Parathyroid adenoma (tissue), 2 donors: ENCODE measurements at regions not wholly inside any gene's neighbourhood (a gene's known extent, or its start where the extent isn't known, plus 50 kb on each side); places are given as distances from the start of the nearest gene placed in this dataset.

Experiments used
- H2AFZ ChIP-seq: fragments of 300-600 bp; sonication (generic); one replicate; pipeline ENCODE4 v1.7.0; 2017; ENCODE audit warnings: antibody characterized with exemption, mild to moderate bottlenecking
- H3K27ac ChIP-seq: fragments of 300-600 bp; sonication (generic); one replicate; pipeline ENCODE4 v1.7.0; 2017
- H3K27me3 ChIP-seq: fragments of 300-600 bp; sonication (generic); one replicate; pipeline ENCODE4 v1.7.0; 2017; ENCODE audit warnings: low read length; ENCODE audit not compliant: control insufficient read depth, insufficient read depth
- H3K36me3 ChIP-seq: fragments of 300-600 bp; sonication (generic); one replicate; pipeline ENCODE4 v1.7.0; 2017; ENCODE audit warnings: low read length; ENCODE audit not compliant: control insufficient read depth, insufficient read depth
- H3K4me1 ChIP-seq: fragments of 300-600 bp; sonication (generic); one replicate; pipeline ENCODE4 v1.7.0; 2017; ENCODE audit warnings: control low read depth
- H3K4me2 ChIP-seq: fragments of 300-600 bp; sonication (generic); one replicate; pipeline ENCODE4 v1.7.0; 2017; ENCODE audit warnings: low read length
- H3K4me3 ChIP-seq: fragments of 300-600 bp; sonication (generic); one replicate; pipeline ENCODE4 v1.7.0; 2017; ENCODE audit warnings: low read depth, low read length
- H3K79me2 ChIP-seq: fragments of 300-600 bp; sonication (generic); one replicate; pipeline ENCODE4 v1.7.0; 2017; ENCODE audit warnings: control low read depth
- H3K9ac ChIP-seq: fragments of 300-600 bp; sonication (generic); one replicate; pipeline ENCODE4 v1.7.0; 2017; ENCODE audit warnings: mild to moderate bottlenecking
- H3K9me3 ChIP-seq: fragments of 300-600 bp; sonication (generic); one replicate; pipeline ENCODE4 v1.7.0; 2017; ENCODE audit warnings: low read length; ENCODE audit not compliant: control insufficient read depth
- TF ChIP-seq, protein P1 (sequence below): fragments of 300-600 bp; sonication (generic); IDR thresholded peaks from one replicate; pipeline ENCODE4 v1.7.0; 2017; ENCODE audit warnings: antibody characterized with exemption, mild to moderate bottlenecking
- donor health status: primary hyperparathyroidism.

DNA sequence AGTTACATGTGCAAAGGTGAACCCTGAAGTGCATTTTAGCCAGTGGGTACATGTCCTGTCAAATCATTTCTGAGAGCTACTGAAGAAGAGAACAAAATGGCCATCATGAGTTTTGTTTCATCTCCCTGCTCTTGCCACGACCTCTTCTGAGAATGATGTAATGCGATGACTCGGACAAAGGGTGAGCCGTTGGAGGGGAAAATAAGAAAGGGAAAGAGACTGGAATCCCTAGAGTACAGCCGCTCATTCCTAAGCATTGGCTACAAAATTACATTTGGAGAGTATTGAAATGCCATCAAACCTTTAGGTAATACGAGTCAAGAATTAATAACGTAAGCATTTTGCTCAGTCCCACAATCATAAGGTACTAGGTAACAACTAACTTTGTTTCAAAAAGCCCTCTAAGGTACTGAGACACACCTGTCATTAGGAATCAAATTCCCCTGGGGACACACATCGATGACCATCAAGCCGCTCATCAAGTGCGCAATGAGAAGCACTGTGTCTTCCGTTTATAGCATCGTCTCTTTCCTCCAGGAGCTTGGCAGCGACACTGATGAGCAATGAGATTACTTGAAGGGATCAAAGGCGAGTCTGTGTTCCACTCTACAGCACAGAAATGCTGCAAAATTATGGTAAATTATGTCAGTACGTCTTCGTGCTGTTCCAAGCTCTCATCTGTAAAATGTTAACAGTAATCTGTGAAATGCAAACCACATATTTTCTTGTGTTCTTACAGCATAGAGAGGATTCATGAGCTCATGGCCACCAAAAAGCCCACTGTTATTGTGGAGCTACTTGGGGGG lies 97.3 kb upstream of the PIEZO2 start:
- Histone ChIP-seq H3K36me3 (no peaks in the 10 kb centered on the region), H3K4me3 (no peak overlapping the region), H2AFZ (no peak overlapping the region), H3K9ac (no peak overlapping the region), H3K4me2 (no peak overlapping the region), H3K4me1 (no peaks in the 10 kb centered on the region), H3K27me3 (no peaks in the 10 kb centered on the region), H3K9me3 (no peaks in the 10 kb centered on the region), H3K27ac (no peak overlapping the region), H3K79me2 (no peaks in the 10 kb centered on the region)
- TF ChIP-seq, protein P1, sequence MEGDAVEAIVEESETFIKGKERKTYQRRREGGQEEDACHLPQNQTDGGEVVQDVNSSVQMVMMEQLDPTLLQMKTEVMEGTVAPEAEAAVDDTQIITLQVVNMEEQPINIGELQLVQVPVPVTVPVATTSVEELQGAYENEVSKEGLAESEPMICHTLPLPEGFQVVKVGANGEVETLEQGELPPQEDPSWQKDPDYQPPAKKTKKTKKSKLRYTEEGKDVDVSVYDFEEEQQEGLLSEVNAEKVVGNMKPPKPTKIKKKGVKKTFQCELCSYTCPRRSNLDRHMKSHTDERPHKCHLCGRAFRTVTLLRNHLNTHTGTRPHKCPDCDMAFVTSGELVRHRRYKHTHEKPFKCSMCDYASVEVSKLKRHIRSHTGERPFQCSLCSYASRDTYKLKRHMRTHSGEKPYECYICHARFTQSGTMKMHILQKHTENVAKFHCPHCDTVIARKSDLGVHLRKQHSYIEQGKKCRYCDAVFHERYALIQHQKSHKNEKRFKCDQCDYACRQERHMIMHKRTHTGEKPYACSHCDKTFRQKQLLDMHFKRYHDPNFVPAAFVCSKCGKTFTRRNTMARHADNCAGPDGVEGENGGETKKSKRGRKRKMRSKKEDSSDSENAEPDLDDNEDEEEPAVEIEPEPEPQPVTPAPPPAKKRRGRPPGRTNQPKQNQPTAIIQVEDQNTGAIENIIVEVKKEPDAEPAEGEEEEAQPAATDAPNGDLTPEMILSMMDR: no peak

DNA sequence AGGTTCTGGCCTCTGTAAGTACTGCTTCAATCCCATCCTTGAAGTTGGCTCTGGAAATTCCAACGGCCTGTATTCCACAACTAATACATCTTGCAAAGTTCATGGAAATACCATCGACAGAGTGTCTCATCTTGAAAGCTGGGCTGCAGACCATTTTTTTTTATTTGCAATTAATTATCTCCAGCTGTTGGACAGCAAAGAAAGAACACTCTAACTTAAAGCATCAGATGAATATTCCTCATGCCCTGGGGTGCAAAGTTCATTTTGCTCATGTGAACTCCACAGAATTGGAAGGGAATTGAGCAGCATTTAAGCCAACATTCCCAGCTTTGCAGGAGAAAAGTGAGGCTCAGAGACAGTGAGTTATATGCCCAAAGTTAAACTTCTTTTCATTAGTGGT lies 96.5 kb upstream of the PIEZO2 start:
- Histone ChIP-seq H3K27me3 (no peaks in the 10 kb centered on the region), H3K36me3 (no peaks in the 10 kb centered on the region), H3K79me2 (no peaks in the 10 kb centered on the region), H2AFZ (no peak overlapping the region), H3K27ac (no peak overlapping the region), H3K9ac (no peak overlapping the region), H3K4me3 (no peak overlapping the region), H3K4me1 (no peaks in the 10 kb centered on the region), H3K4me2 (no peak overlapping the region), H3K9me3 (no peaks in the 10 kb centered on the region)
- TF ChIP-seq, protein P1: no peak

DNA sequence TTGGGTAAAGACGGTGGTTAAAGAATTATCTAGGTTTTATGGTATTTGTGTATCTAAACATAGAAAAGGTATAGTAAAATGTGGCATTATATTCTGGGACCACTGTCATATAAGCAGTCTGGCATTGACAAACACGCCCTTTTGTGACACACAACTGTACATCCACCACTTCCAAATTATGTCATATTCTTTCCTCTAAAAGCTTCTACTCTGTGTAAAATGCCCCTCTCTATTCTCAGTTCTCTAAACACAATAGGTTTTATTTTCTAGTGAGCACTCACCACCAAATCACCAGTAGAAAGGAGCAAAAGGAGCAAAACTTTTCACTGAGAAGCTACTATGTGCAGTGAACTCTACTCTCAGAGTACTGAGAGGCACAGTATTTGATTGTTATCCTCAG lies 88.1 kb upstream of the PIEZO2 start:
- Histone ChIP-seq H3K4me3 (no peak overlapping the region), H2AFZ (no peak overlapping the region), H3K36me3 (no peaks in the 10 kb centered on the region), H3K79me2 (no peaks in the 10 kb centered on the region), H3K4me2 (no peak overlapping the region), H3K9ac (no peak overlapping the region), H3K4me1 (no peaks in the 10 kb centered on the region), H3K9me3 (no peaks in the 10 kb centered on the region), H3K27ac (no peak overlapping the region), H3K27me3 (no peaks in the 10 kb centered on the region)
- TF ChIP-seq, protein P1: no peak

DNA sequence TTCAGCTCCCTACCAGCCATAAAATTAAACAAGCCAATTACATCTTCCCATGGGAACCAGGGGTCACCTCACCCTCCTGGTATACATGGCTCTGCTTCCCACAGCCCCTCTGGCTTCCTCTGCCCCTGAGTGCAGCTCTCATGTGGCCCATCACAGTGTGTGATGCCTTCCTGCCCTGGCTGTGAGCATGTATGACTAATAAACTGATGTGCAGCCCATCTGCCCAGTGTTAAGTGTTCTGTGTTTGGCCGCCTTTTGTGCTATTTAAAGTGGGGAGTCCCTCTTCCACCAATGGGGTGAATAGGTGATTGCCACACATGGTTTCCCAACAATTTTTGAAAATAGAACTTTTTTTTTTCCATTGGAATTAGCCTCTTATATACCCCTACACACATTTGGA lies 87.7 kb upstream of the PIEZO2 start:
- no peak overlapping the region for H3K9ac ChIP-seq
- no peak overlapping the region for H3K4me3 ChIP-seq
- H3K36me3 ChIP-seq: no peaks in the 10 kb centered on the region
- no peak overlapping the region for H2AFZ ChIP-seq
- no peaks in the 10 kb centered on the region for H3K9me3 ChIP-seq
- H3K4me1 ChIP-seq: no peaks in the 10 kb centered on the region
- no peak overlapping the region for H3K4me2 ChIP-seq
- H3K79me2 ChIP-seq: no peaks in the 10 kb centered on the region
- no peak overlapping the region for H3K27ac ChIP-seq
- no peaks in the 10 kb centered on the region for H3K27me3 ChIP-seq
- TF ChIP-seq, protein P1: no peak

DNA sequence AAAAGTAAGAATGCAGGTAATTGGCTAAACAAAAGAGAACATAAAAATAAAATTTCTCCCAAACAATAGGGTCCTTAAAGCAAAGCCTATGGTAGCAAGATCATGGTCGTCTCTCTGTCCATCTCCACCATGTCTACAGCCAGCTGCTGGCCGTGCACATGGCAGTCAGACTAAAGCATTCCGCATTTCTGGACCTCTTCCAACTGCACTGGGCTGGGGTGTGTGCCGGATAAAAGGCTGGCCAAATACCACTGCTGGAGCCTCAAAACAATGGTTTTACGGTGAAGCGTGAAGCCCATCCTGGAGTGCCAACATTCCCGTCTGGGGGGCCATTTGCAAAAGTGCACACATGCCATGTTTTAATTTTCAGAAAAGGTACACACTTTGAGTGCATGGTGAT lies 74.8 kb upstream of the PIEZO2 start:
- Histone ChIP-seq H3K4me1 (no peaks in the 10 kb centered on the region), H3K4me2 (no peak overlapping the region), H3K27ac (no peak overlapping the region), H3K27me3 (no peaks in the 10 kb centered on the region), H2AFZ (no peak overlapping the region), H3K9ac (no peak overlapping the region), H3K4me3 (no peak overlapping the region), H3K36me3 (no peaks in the 10 kb centered on the region), H3K9me3 (no peaks in the 10 kb centered on the region), H3K79me2 (no peaks in the 10 kb centered on the region)
- TF ChIP-seq, protein P1: no peak
